Esophagus muscularis mucosa (tissue), 4 donors: ENCODE measurements at regions not wholly inside any gene's neighbourhood (a gene's known extent, or its start where the extent isn't known, plus 50 kb on each side); places are given as distances from the start of the nearest gene placed in this dataset.

Experiments
- DNase-seq: peaks from one replicate; pipeline ENCODE4 v3.0.0-alpha.2; 2017; ENCODE audit errors: extremely low spot score
- H3K27ac ChIP-seq, 4 donors: fragments of 200-600 bp; sonication (generic); replicated peaks in 1 of 4; 1 replicate in 3 of 4; 2 replicates in 1 of 4; pipeline ENCODE4 v1.5.1; 2016 to 2019; ENCODE audit warnings: mild to moderate bottlenecking in 1 of 4
- H3K27me3 ChIP-seq, 4 donors: fragments of 200-600 bp; sonication (generic); one replicate each; pipeline versions ENCODE4 v1.5.1 to v1.6.0; 2016 to 2019
- H3K36me3 ChIP-seq, 4 donors: fragments of 200-600 bp; sonication (generic); one replicate each; pipeline ENCODE4 v1.5.1; 2016 to 2019
- H3K4me1 ChIP-seq, 4 donors: fragments of 200-600 bp; sonication (generic); one replicate each; pipeline ENCODE4 v1.5.1; 2016 to 2019
- H3K4me3 ChIP-seq, 4 donors: fragments of 200-600 bp; sonication (generic); 1 replicate in 2 of 4; 2 replicates in 2 of 4; pipeline ENCODE4 v1.5.1; 2016 to 2019; ENCODE audit warnings: mild to moderate bottlenecking in 4 of 4, moderate library complexity in 1 of 4
- H3K9me3 ChIP-seq, 4 donors: fragments of 200-600 bp; sonication (generic); 1 replicate in 3 of 4; 2 replicates in 1 of 4; pipeline ENCODE4 v1.5.1; 2016 to 2019
- EP300 ChIP-seq: sonication (generic); formaldehyde crosslinking; IDR thresholded peaks from one replicate; pipeline ENCODE4 v1.6.1; 2017; ENCODE audit warnings: antibody characterized with exemption
- POLR2A ChIP-seq: fragments of 450-650 bp; IDR thresholded peaks from one replicate; pipeline ENCODE4 v1.6.1; 2017; ENCODE audit warnings: antibody characterized with exemption, moderate library complexity, mild to moderate bottlenecking, low read depth
- POLR2AphosphoS5 ChIP-seq, 2 donors: sonication (generic); formaldehyde crosslinking; IDR thresholded peaks; one replicate each; pipeline ENCODE4 v1.6.1; 2017; ENCODE audit warnings: antibody characterized with exemption in 2 of 2
- WGBS: methylation state at CpG from one replicate; pipeline ENCODE4 v1.1.5; 2018; 5-methylcytosine and 5-hydroxymethylcytosine counted together
- intact Hi-C: fragments of 100-400 bp; cut with DNase I; formaldehyde crosslinking; loops from one replicate; pipeline ENCODE4 v1.15.1; 2023
- TF ChIP-seq, protein P1 (sequence below), 3 experiments: fragments of 200-600 bp in 2 of 3; fragments of 450-650 bp in 1 of 3; sonication (generic) in 2 of 3; IDR thresholded peaks; one replicate each; pipeline ENCODE4 v1.5.1; 2017 to 2019; ENCODE audit warnings: antibody characterized with exemption in 3 of 3, mild to moderate bottlenecking in 2 of 3, moderate library complexity in 1 of 3

DNA sequence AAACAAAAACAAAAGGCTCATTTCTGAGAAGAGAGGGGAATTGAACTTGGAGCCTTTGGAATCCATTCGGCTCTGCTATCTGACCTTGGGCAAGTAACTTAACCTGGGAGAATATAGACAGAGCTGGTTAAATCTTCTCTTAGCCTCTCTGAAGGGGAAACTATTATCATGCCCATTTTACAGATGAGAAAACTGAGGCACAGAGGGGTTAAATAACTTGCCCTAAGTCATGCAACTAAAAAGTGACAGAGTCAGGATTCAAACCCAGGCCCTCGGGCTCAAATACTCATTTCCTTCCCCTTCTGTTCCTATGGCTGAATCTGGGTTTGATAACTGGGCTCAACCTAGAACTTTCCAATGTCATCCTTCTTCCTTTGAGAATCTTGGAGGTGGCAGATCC is 291.3 kb upstream of the MSX2 start:
- peak; percentile 31 for DNase-seq
- Histone ChIP-seq H3K4me3 (no peak overlapping the region), H3K9me3 (no peaks in the 10 kb centered on the region), H3K36me3 (no peaks in the 10 kb centered on the region), H3K27me3 (peaks cover 0 to 34% (median 0%) of the 10 kb centered on the region in 4 donors), H3K27ac (no peak overlapping the region), H3K4me1 (no peaks in the 10 kb centered on the region)
- WGBS, result 95% methylated on average over 2 of the region's 2 CpGs
- TF ChIP-seq POLR2A (no peak), EP300 (no peak), POLR2AphosphoS5 (IDR thresholded peaks at IDR 0.05) (no peak)
- TF ChIP-seq, protein P1, sequence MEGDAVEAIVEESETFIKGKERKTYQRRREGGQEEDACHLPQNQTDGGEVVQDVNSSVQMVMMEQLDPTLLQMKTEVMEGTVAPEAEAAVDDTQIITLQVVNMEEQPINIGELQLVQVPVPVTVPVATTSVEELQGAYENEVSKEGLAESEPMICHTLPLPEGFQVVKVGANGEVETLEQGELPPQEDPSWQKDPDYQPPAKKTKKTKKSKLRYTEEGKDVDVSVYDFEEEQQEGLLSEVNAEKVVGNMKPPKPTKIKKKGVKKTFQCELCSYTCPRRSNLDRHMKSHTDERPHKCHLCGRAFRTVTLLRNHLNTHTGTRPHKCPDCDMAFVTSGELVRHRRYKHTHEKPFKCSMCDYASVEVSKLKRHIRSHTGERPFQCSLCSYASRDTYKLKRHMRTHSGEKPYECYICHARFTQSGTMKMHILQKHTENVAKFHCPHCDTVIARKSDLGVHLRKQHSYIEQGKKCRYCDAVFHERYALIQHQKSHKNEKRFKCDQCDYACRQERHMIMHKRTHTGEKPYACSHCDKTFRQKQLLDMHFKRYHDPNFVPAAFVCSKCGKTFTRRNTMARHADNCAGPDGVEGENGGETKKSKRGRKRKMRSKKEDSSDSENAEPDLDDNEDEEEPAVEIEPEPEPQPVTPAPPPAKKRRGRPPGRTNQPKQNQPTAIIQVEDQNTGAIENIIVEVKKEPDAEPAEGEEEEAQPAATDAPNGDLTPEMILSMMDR (IDR thresholded peaks at IDR 0.05), result no peak
- intact Hi-C loops, result no loop called here

DNA sequence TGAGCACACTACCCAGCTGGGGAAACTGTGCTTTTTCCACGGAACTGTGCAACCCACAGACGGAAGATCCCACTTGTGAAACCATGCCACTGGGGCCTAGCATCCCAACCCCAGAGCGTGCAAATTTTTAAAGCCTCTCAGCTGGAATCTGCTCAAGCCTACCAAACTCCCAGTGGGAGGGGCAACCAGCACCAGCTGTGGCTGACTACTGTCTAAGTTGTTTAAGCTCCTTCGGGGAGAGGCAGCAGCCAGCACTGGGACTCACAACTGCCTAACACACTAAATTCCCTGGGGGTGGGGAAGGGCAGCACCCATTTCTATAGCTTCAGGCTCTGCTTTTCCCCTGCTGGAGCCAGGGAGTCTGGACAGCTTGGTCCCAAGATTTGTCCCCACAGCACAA is 287.6 kb upstream of the MSX2 start:
- Histone ChIP-seq H3K9me3 (no peaks in the 10 kb centered on the region), H3K4me3 (no peak overlapping the region), H3K36me3 (no peaks in the 10 kb centered on the region), H3K4me1 (no peaks in the 10 kb centered on the region), H3K27me3 (peaks cover 0 to 23% (median 0%) of the 10 kb centered on the region in 4 donors), H3K27ac (no peak overlapping the region)
- TF ChIP-seq POLR2AphosphoS5 (IDR thresholded peaks at IDR 0.05), result no peak
- TF ChIP-seq, protein P1 (IDR thresholded peaks at IDR 0.05), result no peak
- no peak for TF ChIP-seq POLR2A
- TF ChIP-seq EP300, result no peak
- peak; percentile 64 for DNase-seq
- intact Hi-C loops, result no loop called here
- 61% methylated on average over 2 of the region's 4 CpGs for WGBS

- Histone ChIP-seq H3K27ac (no peak overlapping the region), H3K4me1 (no peaks in the 10 kb centered on the region), H3K9me3 (peaks cover 0 to 5% (median 3%) of the 10 kb centered on the region in 4 donors), H3K36me3 (no peaks in the 10 kb centered on the region), H3K27me3 (peaks cover 0 to 35% (median 0%) of the 10 kb centered on the region in 4 donors), H3K4me3 (no peak overlapping the region)
- WGBS, result 45% methylated on average over 3 of the region's 7 CpGs
- intact Hi-C loops, result no loop called here
- TF ChIP-seq EP300 (no peak), POLR2A (no peak), POLR2AphosphoS5 (IDR thresholded peaks at IDR 0.05) (no peak)
- TF ChIP-seq, protein P1 (IDR thresholded peaks at IDR 0.05), result no peak
- DNase-seq, result no peak
Measured at GRCh38 chr5:174444479-174445188, 279.7 kb upstream of the MSX2 start.

DNA sequence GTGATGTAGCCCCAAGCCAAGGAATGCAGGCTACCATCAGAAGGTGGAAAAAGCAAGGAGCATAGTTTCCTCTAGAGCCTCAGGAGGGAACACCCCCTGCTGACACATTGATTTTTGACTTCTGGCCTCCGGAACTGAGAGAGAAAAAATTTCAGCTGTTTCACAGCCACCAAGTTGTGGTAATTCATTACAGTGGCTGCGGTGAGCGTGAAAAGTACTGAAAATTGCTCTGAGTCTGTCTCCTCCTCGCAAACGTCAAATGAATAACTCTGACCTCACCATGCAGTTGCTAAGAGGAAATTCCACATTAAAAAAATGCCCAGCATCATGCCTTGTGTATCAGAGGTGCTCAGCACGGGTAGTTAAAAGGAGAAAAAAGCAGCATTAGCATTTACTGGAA is 277.9 kb upstream of the MSX2 start:
- H3K36me3 ChIP-seq, result no peaks in the 10 kb centered on the region
- H3K27ac ChIP-seq, result no peak overlapping the region
- peaks cover 0 to 41% (median 0%) of the 10 kb centered on the region in 4 donors for H3K27me3 ChIP-seq
- H3K4me3 ChIP-seq, result no peak overlapping the region
- 64% methylated on average over 6 of the region's 6 CpGs for WGBS
- DNase-seq, result no peak
- TF ChIP-seq POLR2AphosphoS5 (IDR thresholded peaks at IDR 0.05) (no peak), EP300 (no peak), POLR2A (no peak)
- TF ChIP-seq, protein P1 (IDR thresholded peaks at IDR 0.05), result no peak
- H3K9me3 ChIP-seq, result peaks cover 0 to 6% (median 5%) of the 10 kb centered on the region in 4 donors
- intact Hi-C loops, result no loop called here
- H3K4me1 ChIP-seq, result no peaks in the 10 kb centered on the region
